Activated CD8-positive, alpha-beta memory T cell treated with anti-CD3 and anti-CD28 coated beads, Interleukin-2, amount 50 U/mL, for 4 hours (primary cell): ENCODE measurements at regions not wholly inside any gene's neighbourhood (a gene's known extent, or its start where the extent isn't known, plus 50 kb on each side); places are given as distances from the start of the nearest gene placed in this dataset.

Experiments
- DNase-seq: peaks from one replicate; pipeline ENCODE4 v3.0.0-alpha.2; 2020

DNA sequence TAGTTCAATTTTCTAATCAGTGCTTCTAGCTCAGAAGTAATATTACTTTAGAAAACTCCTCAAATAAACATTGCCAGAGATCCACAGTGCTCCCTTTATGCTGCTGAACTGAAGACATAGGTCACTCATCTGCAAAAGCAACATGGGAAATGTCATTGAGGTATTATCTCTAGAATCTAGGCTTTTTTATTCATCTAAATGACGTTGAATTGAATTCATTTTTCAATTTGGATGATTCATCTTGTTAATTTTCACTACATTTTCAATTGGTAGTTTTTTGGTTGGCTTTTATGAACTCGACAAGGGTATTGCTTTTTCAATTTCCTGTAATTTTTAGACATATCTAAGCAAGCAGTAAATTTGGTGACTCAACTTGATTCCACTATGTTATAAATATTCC is 275.4 kb downstream of the NFKBIZ start:
- DNase-seq = no peak

GRCh38 chr3:102125197-102125993 is 276.1 kb downstream of the NFKBIZ start:
- DNase-seq = no peak

GRCh38 chr3:102125994-102126368 is 276.7 kb downstream of the NFKBIZ start:
- no peak for DNase-seq

GRCh38 chr3:102129760-102130608 is 280.7 kb downstream of the NFKBIZ start:
- DNase-seq = no peak

DNA sequence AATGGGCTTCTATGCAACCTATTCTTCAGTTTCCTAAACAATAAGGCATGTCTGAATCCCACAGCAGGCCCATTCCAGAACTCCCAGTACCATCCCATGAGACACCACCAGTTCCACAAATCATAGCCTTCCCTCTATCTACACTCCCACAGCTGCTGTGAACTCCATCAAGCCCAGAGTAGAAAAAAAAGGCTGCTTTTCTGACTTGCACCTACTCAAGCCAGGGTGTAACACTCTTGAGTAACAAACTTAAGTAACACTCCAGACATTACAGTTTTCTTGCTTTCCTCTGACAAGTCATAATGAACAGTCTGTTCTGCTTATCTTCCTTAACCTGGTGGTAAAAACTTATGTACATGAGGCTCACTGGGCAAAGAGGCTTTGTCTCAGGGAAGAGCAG is 283.1 kb downstream of the NFKBIZ start:
- DNase-seq = no peak

- DNase-seq = no peak
Observed at GRCh38 chr3:102133376-102133775, 284.1 kb downstream of the NFKBIZ start.

DNA sequence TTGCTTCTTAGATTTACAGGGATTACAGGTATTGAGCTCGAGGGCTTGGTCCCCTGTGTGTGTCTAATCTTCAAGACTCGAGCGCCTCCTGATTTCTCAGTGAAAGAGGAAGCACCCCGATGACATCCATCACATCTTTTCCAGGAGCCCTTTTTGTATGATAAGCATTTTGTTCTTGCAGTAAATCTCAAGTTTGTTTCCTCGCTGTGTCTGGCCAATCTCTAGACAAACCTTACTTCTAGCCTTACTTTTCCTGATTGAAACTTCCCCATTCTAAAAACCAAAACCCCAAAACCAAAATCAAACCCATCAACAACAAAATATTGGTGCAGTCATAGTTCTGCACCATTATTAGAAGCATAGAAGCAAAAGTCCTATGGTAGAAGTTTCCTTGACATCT is 286.0 kb downstream of the NFKBIZ start:
- no peak for DNase-seq

DNA sequence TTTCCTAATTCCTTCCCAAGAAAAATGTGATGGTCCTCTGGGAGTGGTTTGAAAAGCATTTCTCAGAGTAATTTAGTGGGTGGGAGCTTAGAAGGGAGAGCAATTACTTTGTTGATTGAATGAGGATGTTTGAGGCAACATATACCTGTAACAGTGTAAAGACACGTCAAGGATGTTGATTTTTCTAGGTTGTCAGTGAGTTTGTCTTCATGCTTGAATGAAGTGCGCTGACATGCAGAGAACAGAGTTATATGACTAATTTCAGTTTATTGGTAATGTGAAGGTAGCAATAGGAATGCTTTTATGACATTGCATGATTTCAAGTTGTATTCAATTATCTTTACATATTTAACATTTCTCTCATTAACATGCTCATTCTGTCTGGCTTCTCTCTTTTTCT is 286.9 kb downstream of the NFKBIZ start:
- DNase-seq = no peak

DNA sequence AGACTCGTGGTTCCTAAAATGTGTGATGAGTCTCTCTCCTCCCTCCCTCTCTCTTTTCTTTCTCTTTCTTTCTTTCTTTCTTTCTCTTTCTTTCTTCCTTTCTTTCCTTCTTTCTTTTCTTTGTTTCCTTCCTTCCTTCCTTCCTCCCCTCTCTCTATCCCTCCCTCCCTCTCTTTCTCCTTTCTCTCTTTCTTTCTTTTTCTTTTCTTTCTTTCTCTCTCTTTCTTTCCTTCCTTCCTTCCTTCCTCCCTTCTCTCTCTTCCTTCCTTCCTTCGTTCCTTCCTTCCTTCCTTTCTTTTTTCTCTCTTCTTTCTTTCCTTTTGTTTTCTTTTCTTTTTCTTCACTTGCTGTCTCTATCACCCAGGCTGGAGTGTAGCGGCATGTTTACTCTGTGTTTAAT is 290.8 kb downstream of the NFKBIZ start:
- DNase-seq = no peak

DNA sequence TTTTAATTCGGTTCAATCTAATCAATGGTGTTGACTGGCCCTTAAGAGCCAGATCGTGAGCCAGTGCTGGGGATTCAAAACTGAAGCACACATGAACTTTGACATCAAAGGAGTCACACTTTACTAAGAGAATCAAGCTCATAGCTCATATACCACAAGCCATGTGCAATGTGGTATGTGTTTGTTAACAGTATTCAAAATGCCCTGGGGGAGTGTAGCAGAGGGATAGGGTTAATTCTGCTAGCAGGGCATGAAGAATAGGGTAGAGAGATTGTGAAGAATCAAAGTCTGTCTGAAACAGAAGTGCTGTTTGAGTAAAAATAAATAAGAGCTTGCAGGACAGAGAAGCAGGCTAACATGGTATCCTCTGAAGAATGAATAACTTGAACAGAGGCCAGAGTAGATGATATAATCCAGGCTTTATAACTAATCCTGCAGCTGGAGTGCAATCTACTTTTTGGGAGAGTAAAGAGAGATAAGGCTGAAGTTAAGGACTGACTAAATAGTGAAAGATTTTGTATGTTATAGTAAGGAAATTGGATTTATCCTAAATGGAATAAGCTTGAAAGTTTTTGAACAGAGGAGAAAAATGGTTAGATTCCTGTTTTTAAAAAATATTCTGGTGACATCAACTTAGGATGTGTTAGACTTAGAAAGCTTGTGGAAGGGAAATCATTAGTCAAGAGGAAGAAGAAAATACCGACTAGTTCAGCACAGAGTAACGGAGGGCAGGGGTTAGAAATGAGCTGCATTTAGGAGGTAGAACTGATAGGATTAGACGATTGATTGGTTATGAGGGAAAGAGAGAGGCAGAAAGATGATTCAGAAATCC is 292.0 kb downstream of the NFKBIZ start:
- no peak for DNase-seq

DNA sequence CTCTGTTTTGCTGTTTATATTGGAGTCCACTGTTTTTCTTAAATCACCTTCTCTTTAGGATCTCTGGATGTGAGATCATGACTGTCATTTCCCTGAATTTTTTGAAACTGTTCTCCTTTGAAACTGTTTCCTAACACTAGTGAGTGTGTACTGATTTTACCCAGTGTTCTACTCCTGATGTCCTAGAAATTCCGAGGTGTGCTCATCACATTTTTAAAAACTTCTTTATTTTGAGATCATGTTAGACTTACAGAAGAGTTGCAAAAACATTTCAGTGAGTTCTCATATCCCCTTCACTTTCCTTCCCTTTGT is 292.6 kb downstream of the NFKBIZ start:
- DNase-seq = no peak

DNA sequence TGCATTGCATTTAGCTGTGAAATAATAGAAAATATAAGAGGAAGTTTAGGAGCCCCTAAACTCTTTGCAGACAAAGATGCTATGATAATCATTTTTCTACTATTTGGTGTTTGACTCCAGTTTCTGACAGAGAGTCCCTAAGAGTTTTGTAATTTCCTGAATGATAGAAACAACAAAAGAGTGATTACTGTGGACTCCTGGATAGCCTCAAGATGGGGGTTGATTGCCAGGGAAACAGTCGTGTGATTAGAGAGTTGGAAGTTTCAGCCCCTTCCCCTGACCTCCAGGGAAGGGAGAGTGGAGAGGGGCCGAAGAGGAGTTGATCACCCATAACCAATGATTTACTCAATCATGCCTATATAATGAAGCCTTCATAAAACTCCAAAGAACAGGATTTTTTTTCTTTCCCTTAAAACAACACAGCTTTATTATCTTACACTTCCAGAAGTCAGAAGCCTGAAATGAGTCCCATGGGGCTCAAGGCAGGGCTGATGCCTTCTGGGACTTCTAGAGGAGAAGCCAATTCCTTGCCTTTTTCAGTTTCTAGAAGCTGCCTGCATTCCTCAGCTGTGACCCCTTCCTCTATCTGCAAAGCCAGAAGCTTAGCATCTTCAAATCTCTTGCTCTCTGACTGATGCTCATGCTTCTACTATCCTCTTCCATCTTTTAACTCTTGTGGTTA is 292.3 kb upstream of the ZPLD1 start:
- DNase-seq = no peak

DNA sequence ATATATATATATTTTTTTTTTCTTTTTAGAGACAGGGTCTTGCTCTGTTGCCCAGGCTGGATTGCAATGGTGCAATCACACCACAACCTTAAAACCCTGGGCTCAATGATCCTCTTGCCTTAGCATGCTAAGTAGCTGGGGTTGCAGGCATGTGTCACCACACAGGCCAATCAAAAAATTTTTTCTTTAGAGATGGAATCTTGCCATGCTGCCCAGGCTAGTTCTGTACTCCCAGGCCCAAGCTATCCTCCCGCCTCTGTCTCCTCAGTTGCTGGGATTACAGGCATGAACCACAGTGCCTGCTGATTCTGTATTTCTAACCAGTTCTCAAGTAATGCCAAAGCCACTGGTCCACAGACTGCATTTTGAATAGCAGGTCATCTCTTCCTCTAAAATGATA is 291.3 kb upstream of the ZPLD1 start:
- DNase-seq = no peak

DNA sequence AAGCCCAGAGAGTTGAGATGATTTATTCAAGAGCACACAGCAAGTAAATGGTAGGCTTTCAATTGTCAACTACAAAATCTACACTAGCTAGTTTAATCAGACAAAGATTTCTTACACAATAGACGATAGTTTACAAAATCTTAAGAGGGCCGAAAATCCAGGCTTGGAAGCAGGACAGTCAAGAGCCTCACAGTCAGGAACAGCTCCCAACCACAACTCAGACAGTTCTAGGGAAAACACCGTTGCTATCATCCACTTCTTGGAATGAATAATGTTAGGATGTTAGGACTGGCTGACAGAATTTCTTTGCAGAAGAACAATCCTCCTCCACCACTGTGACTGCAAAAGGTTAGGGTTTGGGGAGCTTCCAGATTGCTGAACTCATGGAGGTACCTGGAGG is 290.8 kb upstream of the ZPLD1 start:
- no peak for DNase-seq

- no peak for DNase-seq
Observed at GRCh38 chr3:102148598-102149337, 286.0 kb upstream of the ZPLD1 start.

DNA sequence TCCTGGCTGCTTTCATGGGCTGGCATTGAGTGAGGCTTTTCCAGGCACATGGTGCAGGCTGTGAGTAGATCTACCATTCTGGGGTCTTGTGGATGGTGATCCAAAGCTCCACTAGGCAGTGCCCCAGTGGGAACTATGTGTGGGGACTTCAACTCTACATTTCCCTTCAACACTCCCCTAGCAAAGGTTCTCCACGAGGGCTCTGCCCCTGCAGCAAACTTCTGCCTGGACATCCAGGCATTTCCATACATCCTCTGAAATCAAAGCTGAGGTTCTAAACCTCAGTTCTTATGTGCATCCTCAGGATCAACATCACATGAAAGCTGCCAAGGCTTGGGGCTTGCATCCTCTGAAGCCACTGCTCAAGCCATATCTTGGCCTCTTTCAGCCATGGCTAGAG is 282.9 kb upstream of the ZPLD1 start:
- DNase-seq = no peak

DNA sequence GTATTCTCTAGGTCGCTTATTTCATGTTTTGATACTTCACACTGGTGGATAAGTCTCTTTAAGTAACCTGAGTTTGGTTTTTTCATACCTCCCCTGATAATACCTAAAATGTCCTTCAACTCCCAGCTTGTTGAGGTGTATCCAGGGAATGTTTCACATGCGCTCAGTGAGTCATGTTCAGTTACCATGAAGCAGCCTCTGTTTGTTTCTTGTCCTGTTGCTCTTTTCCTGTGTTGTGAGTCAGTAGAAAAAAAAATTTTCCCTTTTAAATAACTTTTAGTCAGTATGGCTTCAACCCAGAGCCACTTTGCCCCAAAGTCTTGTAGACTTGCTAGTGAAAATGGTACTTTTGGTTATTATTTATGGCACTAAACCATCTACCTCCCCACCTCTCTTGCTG is 278.4 kb upstream of the ZPLD1 start:
- no peak for DNase-seq

DNA sequence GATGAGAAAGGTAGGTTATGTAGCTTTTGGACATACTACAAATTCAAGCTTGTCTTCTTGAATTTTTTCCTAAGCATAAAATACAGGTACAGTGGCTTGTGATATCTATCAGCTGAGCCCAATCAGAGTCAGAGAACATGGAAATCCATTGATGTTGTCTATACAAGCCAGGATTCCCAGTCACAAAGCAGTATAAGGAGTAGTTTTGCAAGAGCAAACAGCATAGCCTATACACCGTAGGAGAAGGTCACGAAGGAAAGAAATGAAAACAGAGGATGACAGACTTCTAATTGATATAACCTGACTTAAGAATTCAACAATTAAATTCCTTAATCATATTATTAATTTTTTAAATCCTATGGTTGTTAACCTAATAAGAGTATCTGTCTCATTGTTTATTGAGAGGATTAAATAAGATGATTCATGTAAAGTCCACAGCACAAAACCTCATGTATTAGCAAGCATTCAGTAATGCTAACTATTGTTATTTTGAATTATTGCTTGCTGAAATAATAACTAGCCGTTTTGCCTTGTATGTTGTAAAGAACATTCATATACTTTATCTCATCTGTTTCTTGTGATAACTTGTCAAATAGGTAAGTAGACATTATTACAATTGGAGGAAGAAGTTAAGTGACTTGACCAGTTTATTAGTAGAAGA is 276.6 kb upstream of the ZPLD1 start:
- no peak for DNase-seq

- DNase-seq = no peak
Observed at GRCh38 chr3:102159810-102160451, 274.9 kb upstream of the ZPLD1 start.

DNA sequence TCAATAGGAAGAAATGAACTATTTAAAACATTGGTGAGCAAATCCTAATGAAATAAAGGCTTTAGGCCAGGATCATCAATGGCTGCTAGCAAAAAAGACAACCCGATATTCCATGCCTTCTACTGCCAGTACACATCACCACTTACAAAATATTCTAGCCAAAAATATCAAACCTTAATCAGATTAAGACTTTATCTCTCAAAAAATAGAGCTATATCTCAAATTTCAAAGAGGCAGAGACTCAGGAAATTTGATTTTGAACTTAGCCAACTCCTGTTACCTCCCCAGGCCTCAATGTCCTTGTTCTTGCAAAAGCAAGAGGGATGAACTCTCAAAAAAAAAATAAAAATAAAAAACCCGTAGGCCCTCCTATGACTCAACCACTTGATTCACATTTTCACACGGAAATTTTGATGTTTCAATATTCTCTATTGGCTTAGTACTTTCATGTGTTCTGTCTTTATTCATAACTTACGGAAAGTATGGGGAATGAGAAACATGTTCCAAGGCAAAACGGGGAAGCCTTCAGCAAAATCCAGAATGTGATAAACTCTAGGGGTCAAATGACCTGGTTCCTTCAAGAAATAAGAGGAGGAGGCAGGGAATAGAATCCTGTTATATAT is 273.3 kb upstream of the ZPLD1 start:
- DNase-seq = no peak

DNA sequence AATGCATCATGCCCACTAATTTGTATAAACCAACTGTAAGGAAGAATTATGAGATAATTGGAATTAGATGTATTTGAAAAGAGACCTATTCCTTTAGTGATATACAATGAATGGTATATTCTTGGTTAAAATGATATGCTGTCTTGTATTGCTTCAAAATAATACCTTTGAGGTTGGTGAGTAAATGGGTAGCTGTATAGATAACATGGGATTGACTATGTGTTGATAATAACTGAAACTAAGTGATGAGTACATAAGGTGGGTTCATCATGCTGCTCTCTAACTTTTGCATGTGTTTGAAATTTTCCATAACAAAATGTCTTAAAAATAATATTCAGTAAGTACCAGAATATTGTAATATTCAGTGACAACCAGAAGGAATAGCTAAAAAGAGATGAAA is 272.6 kb upstream of the ZPLD1 start:
- DNase-seq = no peak
